K562 (cell line): ENCODE measurements at regions not wholly inside any gene's neighbourhood (a gene's known extent, or its start where the extent isn't known, plus 50 kb on each side); places are given as distances from the start of the nearest gene placed in this dataset.

ENCODE experiments used
- CTCF ChIP-seq, 3 experiments: IDR thresholded peaks in 2 of 3; conservative IDR thresholded peaks in 1 of 3; 2 replicates each; pipeline ENCODE4 v1.5.1; 2011 to 2012; ENCODE audit warnings: low read length in 3 of 3, mild to moderate bottlenecking in 3 of 3, control low read depth in 2 of 3, improper control_type of control experiment in 1 of 3, inconsistent platforms in 1 of 3, low read depth in 1 of 3, mixed read lengths in 1 of 3, moderate library complexity in 1 of 3; ENCODE audit not compliant: insufficient read depth in 2 of 3
- JUND ChIP-seq, 2 experiments: IDR thresholded peaks; 2 replicates in 1 of 2; 3 replicates in 1 of 2; pipeline ENCODE4 v1.6.1; 2011; ENCODE audit warnings: borderline replicate concordance in 2 of 2, low read depth in 2 of 2, low read length in 2 of 2, improper control_type of control experiment in 1 of 2, missing biosample characterization in 1 of 2, missing genetic modification characterization in 1 of 2, missing genetic modification reagents in 1 of 2
- NFATC3 ChIP-seq: fragments of 450-650 bp; IDR thresholded peaks from 2 replicates; pipeline ENCODE4 v1.6.1; 2017; ENCODE audit warnings: mild to moderate bottlenecking
- NR2C2 ChIP-seq, 2 experiments: fragments of 200-800 bp in 1 of 2; sonication (Bioruptor generic) in 1 of 2; sonication (generic) in 1 of 2; formaldehyde crosslinking in 1 of 2; IDR thresholded peaks; 2 replicates each; pipeline versions ENCODE4 v1.6.1 to v1.8.0; 2016 to 2022; ENCODE audit warnings: mild to moderate bottlenecking in 1 of 2, missing compliant biosample characterization in 1 of 2, missing genetic modification characterization in 1 of 2, missing genetic modification reagents in 1 of 2
- RAD21 ChIP-seq, 2 experiments: fragments of 250-450 bp in 1 of 2; fragments of 450-650 bp in 1 of 2; sonication (Bioruptor Pico) in 1 of 2; formaldehyde crosslinking in 1 of 2; IDR thresholded peaks in 1 of 2; conservative IDR thresholded peaks in 1 of 2; 2 replicates each; pipeline versions ENCODE4 v1.4.0 to v1.8.0; 2020 to 2022; ENCODE audit warnings: mild to moderate bottlenecking in 2 of 2, moderate library complexity in 1 of 2
- ZBTB33 ChIP-seq: sonication (generic); formaldehyde crosslinking; IDR thresholded peaks from 2 replicates; pipeline ENCODE4 v1.8.1; 2023; ENCODE audit warnings: mild to moderate bottlenecking, missing genetic modification reagents
- ZFP36 ChIP-seq: fragments of 150-350 bp; IDR thresholded peaks from 2 replicates; pipeline ENCODE4 v1.6.1; 2018; ENCODE audit warnings: low read length, low read depth; ENCODE audit not compliant: partially characterized antibody
- ZNF197 ChIP-seq: fragments of 200-800 bp; sonication (Bioruptor generic); IDR thresholded peaks from 2 replicates; pipeline ENCODE4 v1.6.1; 2016; ENCODE audit warnings: low read depth, missing genetic modification characterization, missing compliant biosample characterization

- TF ChIP-seq ZFP36 (no peak), RAD21 (CRISPR knock-in tag; conservative IDR thresholded peaks at IDR 0.05 in 1 of 2, IDR thresholded peaks at IDR 0.05 in 1 of 2) (no peak), CTCF (IDR thresholded peaks at IDR 0.05 in 2 of 3, conservative IDR thresholded peaks at IDR 0.05 in 1 of 3; ENCODE audit: insufficient read depth in 2 of 3, low read depth in 1 of 3, low read length in 3 of 3) (no peak), NR2C2 (CRISPR knock-in tag; IDR thresholded peaks at IDR 0.05) (no peak), NR2C2 (tag; IDR thresholded peaks at IDR 0.05) (no peak), NFATC3 (no peak), ZNF197 (CRISPR knock-in tag) (no peak), ZBTB33 (CRISPR knock-in tag) (no peak), JUND (IDR thresholded peaks at IDR 0.05; ENCODE audit: borderline replicate concordance, low read depth, low read length) (no peak), JUND (tag; IDR thresholded peaks at IDR 0.05; ENCODE audit: borderline replicate concordance, low read depth, low read length) (no peak)
Observed at GRCh38 chr21:35414056-35414455, 365.0 kb upstream of the RUNX1 start.
